A673 (cell line): ENCODE measurements at regions not wholly inside any gene's neighbourhood (a gene's known extent, or its start where the extent isn't known, plus 50 kb on each side); places are given as distances from the start of the nearest gene placed in this dataset.

ENCODE experiments used
- CTCF ChIP-seq: fragments of 300-800, 200-600 bp; sonication (generic); conservative IDR thresholded peaks from 2 replicates; pipeline ENCODE4 v1.5.1; 2017; ENCODE audit warnings: low read depth, mild to moderate bottlenecking, antibody characterized with exemption, low read length, moderate library complexity, mixed read lengths
- EZH2 ChIP-seq: fragments of 200-600 bp; sonication (generic); IDR thresholded peaks from 2 replicates; pipeline ENCODE4 v1.6.1; 2017; ENCODE audit warnings: borderline replicate concordance, low read depth, mild to moderate bottlenecking, mixed read lengths, antibody characterized with exemption, low read length; ENCODE audit not compliant: poor library complexity, severe bottlenecking

GRCh38 chr15:69533522-69533921 is 80.9 kb downstream of the RPLP1 start:
- no peak for TF ChIP-seq CTCF
- TF ChIP-seq EZH2: no peak
